ENCODE measurements at regions not wholly inside any gene's neighbourhood (a gene's known extent, or its start where the extent isn't known, plus 50 kb on each side); places are given as distances from the start of the nearest gene placed in this dataset.

DNA sequence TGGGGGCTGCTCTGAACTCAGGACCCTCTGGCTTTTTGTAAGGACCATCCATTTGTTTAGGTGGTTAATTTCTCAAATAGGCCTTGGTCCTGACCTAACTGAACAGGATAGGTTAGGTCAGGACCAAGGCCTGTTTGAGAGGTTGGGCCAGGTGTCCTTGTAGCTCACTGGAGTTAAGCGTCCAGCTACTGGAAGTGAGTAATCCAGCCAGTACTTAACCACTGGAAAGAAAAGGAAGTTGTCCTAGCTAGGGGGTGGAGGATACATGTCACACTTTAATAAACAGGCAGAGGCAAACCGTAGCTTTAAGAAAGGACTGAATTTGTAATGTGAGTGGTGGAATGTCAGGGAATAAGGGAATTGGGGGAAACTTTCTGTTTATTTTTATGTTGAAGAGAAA lies 96.0 kb downstream of the GPR85 start:
- TF ChIP-seq CTCF (IDR thresholded peaks at IDR 0.05) (no peak), POLR2A (IDR thresholded peaks at IDR 0.05) (no peak), POLR2AphosphoS5 (IDR thresholded peaks at IDR 0.05) (no peak)
